GM12878 (cell line): ENCODE measurements at regions not wholly inside any gene's neighbourhood (a gene's known extent, or its start where the extent isn't known, plus 50 kb on each side); places are given as distances from the start of the nearest gene placed in this dataset.

Experiments used
- ATAC-seq: fragments of 200-7000 bp; cut with Tn5 transposase; 3 replicates; pipeline ENCODE4 v1.9.1; 2020; ENCODE audit warnings: mild to moderate bottlenecking, moderate library complexity
- BruUV-seq: library from RNA; stranded (reverse); fragments of 400-500 nt; replicated peaks from 2 replicates; lab custom pipeline; 2021; lab: Mats Ljungman, UMichigan
- CTCF ChIA-PET: fragments of 300-600 bp; sonication (Branson Sonifier 250); formaldehyde crosslinking; extraction: SDS; loops from one replicate; lab custom pipeline; 2021; ENCODE audit warnings: inconsistent platforms; lab: Yijun Ruan, JAX
- POLR2A ChIA-PET: fragments of 350-600 bp; formaldehyde crosslinking; extraction: SDS; loops from one replicate; lab custom pipeline; 2021; ENCODE audit warnings: inconsistent platforms; lab: Charles Lee
- RAD21 ChIA-PET: fragments of 300-600 bp; sonication (Branson Sonifier 250); formaldehyde crosslinking; loops from one replicate; lab custom pipeline; 2023; ENCODE audit warnings: antibody characterized with exemption; ENCODE audit not compliant: unreplicated experiment; lab: Charles Lee
- SMC1A ChIA-PET: fragments of 300-600 bp; sonication (Branson Sonifier 250); formaldehyde crosslinking; loops from one replicate; lab custom pipeline; 2023; ENCODE audit not compliant: unreplicated experiment, uncharacterized antibody; lab: Charles Lee
- DNase-seq: peaks from one replicate; pipeline ENCODE4 v3.0.0-alpha.2; 2011; ENCODE audit warnings: low read depth, low spot score
- FAIRE-seq: peaks from 3 replicates; lab custom pipeline; 2011; peaks lifted over from hg19 to GRCh38; lab: Jason Lieb, UNC
- H2AFZ ChIP-seq: 2 replicates; pipeline ENCODE4 v1.6.0; 2011; ENCODE audit warnings: low read depth, low read length, control low read depth; ENCODE audit not compliant: control insufficient read depth
- H3K27ac ChIP-seq: 2 replicates; pipeline ENCODE4 v1.5.1; 2011; ENCODE audit warnings: control low read depth; ENCODE audit not compliant: control insufficient read depth, insufficient read depth
- H3K27me3 ChIP-seq, 2 experiments: replicated peaks in 1 of 2; 2 replicates each; pipeline versions ENCODE4 v1.6.0 to v1.6.1; 2011; ENCODE audit warnings: low read length in 1 of 2; ENCODE audit not compliant: control insufficient read depth in 2 of 2, insufficient read depth in 2 of 2
- H3K36me3 ChIP-seq, 2 experiments: 2 replicates each; pipeline ENCODE4 v1.5.1; 2011; ENCODE audit warnings: low read length in 1 of 2; ENCODE audit not compliant: control insufficient read depth in 2 of 2, insufficient read depth in 2 of 2
- H3K4me1 ChIP-seq: 2 replicates; pipeline ENCODE4 v1.6.1; 2011; ENCODE audit warnings: mild to moderate bottlenecking, low read length, moderate library complexity, mixed read lengths; ENCODE audit not compliant: control insufficient read depth, insufficient read depth
- H3K4me2 ChIP-seq: 2 replicates; pipeline ENCODE4 v1.6.0; 2011; ENCODE audit warnings: control low read depth; ENCODE audit not compliant: control insufficient read depth, insufficient read depth
- H3K4me3 ChIP-seq: fragments of 200-600 bp; sonication (generic); 2 replicates; pipeline ENCODE4 v1.5.1; 2016
- H3K79me2 ChIP-seq: 2 replicates; pipeline ENCODE4 v1.6.0; 2011; ENCODE audit warnings: low read length; ENCODE audit not compliant: control insufficient read depth, insufficient read depth
- H3K9ac ChIP-seq: 2 replicates; pipeline ENCODE4 v1.8.0; 2011; ENCODE audit warnings: low read length, control low read depth, mixed read lengths; ENCODE audit not compliant: control insufficient read depth, insufficient read depth
- H3K9me3 ChIP-seq: replicated peaks from 3 replicates; pipeline ENCODE4 v1.5.1; 2011; ENCODE audit warnings: mild to moderate bottlenecking, low read length; ENCODE audit not compliant: control insufficient read depth, insufficient read depth
- H4K20me1 ChIP-seq: 2 replicates; pipeline ENCODE4 v1.6.0; 2011; ENCODE audit not compliant: control insufficient read depth, insufficient read depth
- CREB1 ChIP-seq: IDR thresholded peaks from 2 replicates; pipeline ENCODE4 v1.6.1; 2012; ENCODE audit warnings: low read depth, mild to moderate bottlenecking, inconsistent platforms
- DPF2 ChIP-seq: fragments of 450-650 bp; IDR thresholded peaks from 2 replicates; pipeline ENCODE4 v1.6.1; 2017; ENCODE audit warnings: mild to moderate bottlenecking
- ELK1 ChIP-seq: IDR thresholded peaks from 2 replicates; pipeline ENCODE4 v1.6.1; 2012; ENCODE audit warnings: low read depth, low read length, improper control_type of control experiment
- EZH2 ChIP-seq: IDR thresholded peaks from 2 replicates; pipeline ENCODE4 v1.6.1; 2012; ENCODE audit warnings: low read depth, mild to moderate bottlenecking, control low read depth, inconsistent platforms, low read length, borderline replicate concordance; ENCODE audit not compliant: control insufficient read depth
- IRF4 ChIP-seq: IDR thresholded peaks from 2 replicates; pipeline ENCODE4 v1.6.1; 2011; ENCODE audit warnings: low read depth, low read length
- MTA2 ChIP-seq: fragments of 450-650 bp; IDR thresholded peaks from 2 replicates; pipeline ENCODE4 v1.6.1; 2016; ENCODE audit warnings: low read depth, mild to moderate bottlenecking, moderate library complexity
- SUPT20H ChIP-seq: IDR thresholded peaks from 2 replicates; pipeline ENCODE4 v1.6.1; 2011; ENCODE audit warnings: low read depth, mild to moderate bottlenecking, low read length, moderate library complexity, borderline replicate concordance; ENCODE audit not compliant: control insufficient read depth
- TCF12 ChIP-seq: IDR thresholded peaks from 2 replicates; pipeline ENCODE4 v1.6.1; 2011; ENCODE audit warnings: low read depth, mild to moderate bottlenecking, low read length
- USF2 ChIP-seq: IDR thresholded peaks from 2 replicates; pipeline ENCODE4 v1.6.1; 2011; ENCODE audit warnings: low read depth, low read length, improper control_type of control experiment, borderline replicate concordance
- ZBED1 ChIP-seq: IDR thresholded peaks from 2 replicates; pipeline ENCODE4 v1.6.1; 2016; ENCODE audit warnings: borderline replicate concordance
- WGBS: methylation state at CpG from one replicate; pipeline ENCODE4 v1.1.6; 2016; ENCODE audit warnings: low lambda C conversion rate; ENCODE audit not compliant: insufficient replicate concordance, insufficient coverage; ENCODE audit errors: missing lambda C conversion rate; 5-methylcytosine and 5-hydroxymethylcytosine counted together
- in situ Hi-C: fragments of 300-500 bp; cut with MboI; formaldehyde crosslinking; loops from 9 replicates; pipeline ENCODE4 v1.14.3; 2018; ENCODE audit warnings: mixed read lengths
- intact Hi-C: fragments of 100-400 bp; cut with micrococcal nuclease; formaldehyde crosslinking; loops from one replicate; pipeline ENCODE4 v1.14.2; 2022; ENCODE audit not compliant: unreplicated experiment
- TF ChIP-seq, protein P1 (sequence below): fragments of 450-650 bp; formaldehyde crosslinking; IDR thresholded peaks from 2 replicates; pipeline ENCODE4 v1.4.0; 2020; ENCODE audit warnings: mild to moderate bottlenecking, moderate library complexity
- TF ChIP-seq, protein P2 (sequence below): IDR thresholded peaks from 2 replicates; pipeline ENCODE4 v1.6.1; 2012; ENCODE audit warnings: low read length, inconsistent platforms

GRCh38 chr15:62380011-62380410 lies 214.9 kb upstream of the C2CD4B start (continued):
- TF ChIP-seq, protein P1, sequence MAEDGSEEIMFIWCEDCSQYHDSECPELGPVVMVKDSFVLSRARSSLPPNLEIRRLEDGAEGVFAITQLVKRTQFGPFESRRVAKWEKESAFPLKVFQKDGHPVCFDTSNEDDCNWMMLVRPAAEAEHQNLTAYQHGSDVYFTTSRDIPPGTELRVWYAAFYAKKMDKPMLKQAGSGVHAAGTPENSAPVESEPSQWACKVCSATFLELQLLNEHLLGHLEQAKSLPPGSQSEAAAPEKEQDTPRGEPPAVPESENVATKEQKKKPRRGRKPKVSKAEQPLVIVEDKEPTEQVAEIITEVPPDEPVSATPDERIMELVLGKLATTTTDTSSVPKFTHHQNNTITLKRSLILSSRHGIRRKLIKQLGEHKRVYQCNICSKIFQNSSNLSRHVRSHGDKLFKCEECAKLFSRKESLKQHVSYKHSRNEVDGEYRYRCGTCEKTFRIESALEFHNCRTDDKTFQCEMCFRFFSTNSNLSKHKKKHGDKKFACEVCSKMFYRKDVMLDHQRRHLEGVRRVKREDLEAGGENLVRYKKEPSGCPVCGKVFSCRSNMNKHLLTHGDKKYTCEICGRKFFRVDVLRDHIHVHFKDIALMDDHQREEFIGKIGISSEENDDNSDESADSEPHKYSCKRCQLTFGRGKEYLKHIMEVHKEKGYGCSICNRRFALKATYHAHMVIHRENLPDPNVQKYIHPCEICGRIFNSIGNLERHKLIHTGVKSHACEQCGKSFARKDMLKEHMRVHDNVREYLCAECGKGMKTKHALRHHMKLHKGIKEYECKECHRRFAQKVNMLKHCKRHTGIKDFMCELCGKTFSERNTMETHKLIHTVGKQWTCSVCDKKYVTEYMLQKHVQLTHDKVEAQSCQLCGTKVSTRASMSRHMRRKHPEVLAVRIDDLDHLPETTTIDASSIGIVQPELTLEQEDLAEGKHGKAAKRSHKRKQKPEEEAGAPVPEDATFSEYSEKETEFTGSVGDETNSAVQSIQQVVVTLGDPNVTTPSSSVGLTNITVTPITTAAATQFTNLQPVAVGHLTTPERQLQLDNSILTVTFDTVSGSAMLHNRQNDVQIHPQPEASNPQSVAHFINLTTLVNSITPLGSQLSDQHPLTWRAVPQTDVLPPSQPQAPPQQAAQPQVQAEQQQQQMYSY (CRISPR knock-in tag) = no peak
- TF ChIP-seq ELK1 (no peak), CREB1 (no peak), MTA2 (no peak), ZBED1 (no peak), DPF2 (no peak)

DNA sequence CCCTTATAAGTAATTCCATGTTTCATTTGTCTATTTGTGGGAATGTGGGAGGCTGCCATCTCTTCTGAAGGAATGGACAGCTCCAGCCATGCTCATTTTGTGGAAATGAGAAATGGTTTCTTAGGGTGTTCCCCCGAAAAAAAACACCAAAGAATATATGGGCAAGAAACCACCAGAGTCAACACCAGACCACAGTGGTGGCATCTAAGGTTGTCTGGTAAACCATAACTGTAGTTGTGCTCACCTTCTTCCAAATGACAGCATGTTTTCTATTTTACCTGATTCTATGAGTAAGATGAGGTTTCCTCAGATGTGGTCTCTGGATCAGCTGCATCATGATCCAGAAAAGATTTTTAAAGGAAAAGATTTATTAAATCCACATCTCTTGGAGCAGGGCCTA lies 217.0 kb upstream of the C2CD4B start:
- no peaks in the 10 kb centered on the region for H3K79me2 ChIP-seq
- TF ChIP-seq SUPT20H = no peak
- TF ChIP-seq, protein P2, sequence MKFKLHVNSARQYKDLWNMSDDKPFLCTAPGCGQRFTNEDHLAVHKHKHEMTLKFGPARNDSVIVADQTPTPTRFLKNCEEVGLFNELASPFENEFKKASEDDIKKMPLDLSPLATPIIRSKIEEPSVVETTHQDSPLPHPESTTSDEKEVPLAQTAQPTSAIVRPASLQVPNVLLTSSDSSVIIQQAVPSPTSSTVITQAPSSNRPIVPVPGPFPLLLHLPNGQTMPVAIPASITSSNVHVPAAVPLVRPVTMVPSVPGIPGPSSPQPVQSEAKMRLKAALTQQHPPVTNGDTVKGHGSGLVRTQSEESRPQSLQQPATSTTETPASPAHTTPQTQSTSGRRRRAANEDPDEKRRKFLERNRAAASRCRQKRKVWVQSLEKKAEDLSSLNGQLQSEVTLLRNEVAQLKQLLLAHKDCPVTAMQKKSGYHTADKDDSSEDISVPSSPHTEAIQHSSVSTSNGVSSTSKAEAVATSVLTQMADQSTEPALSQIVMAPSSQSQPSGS = no peak
- no peak for TF ChIP-seq USF2
- no peak for TF ChIP-seq TCF12
- TF ChIP-seq EZH2 = no peak
- no peak for TF ChIP-seq IRF4

More for the DNA sequence above, 217.0 kb upstream of the C2CD4B start:
- no peak overlapping the region for H3K27ac ChIP-seq
- DNase-seq (no peak), ATAC-seq (no peak), FAIRE-seq (no peak)
- POLR2A ChIA-PET = no interaction called here
- RAD21 ChIA-PET = no interaction called here
- H3K9ac ChIP-seq = no peak overlapping the region
- intact Hi-C loops = no loop called here
- BruUV-seq = no TSS peak
- H2AFZ ChIP-seq = no peak overlapping the region
- no peaks in the 10 kb centered on the region for H3K27me3 ChIP-seq
- no peaks in the 10 kb centered on the region for H4K20me1 ChIP-seq
- CTCF ChIA-PET = interaction anchor here (1.0 kb wide), 1 partner anchor 11 kb away, joined by 4 read pairs; no protein-coding TSS in a partner anchor
- no peak overlapping the region for H3K4me3 ChIP-seq
- H3K4me1 ChIP-seq = no peaks in the 10 kb centered on the region
- H3K4me2 ChIP-seq = no peak overlapping the region
- H3K9me3 ChIP-seq = no peaks in the 10 kb centered on the region
- WGBS = 0% methylated on average over 1 of the region's 1 CpG
- SMC1A ChIA-PET = no interaction called here
- no peaks in the 10 kb centered on the region for H3K36me3 ChIP-seq
- in situ Hi-C loops = no loop called here
